ENCODE measurements at regions not wholly inside any gene's neighbourhood (a gene's known extent, or its start where the extent isn't known, plus 50 kb on each side); places are given as distances from the start of the nearest gene placed in this dataset.
"Not testable (repeated sequence)": the region's sequence is repeated elsewhere in the genome, so short reads cannot be mapped to it uniquely, and the experiment has no call there.

GRCh38 chr5:68673106-68673822, 420.6 kb upstream of the SLC30A5 start:
- DNase-seq: no peak

GRCh38 chr5:68673823-68674180, 420.0 kb upstream of the SLC30A5 start:
- DNase-seq: no peak

- DNase-seq: peak in 1 of 4 experiments; percentile 36
These were observed 414.8 kb upstream of the SLC30A5 start for GRCh38 chr5:68679041-68679440.

GRCh38 chr5:68680366-68680765, 413.4 kb upstream of the SLC30A5 start:
- no peak for DNase-seq

GRCh38 chr5:68681929-68682328, 411.9 kb upstream of the SLC30A5 start:
- no peak for DNase-seq

- no peak for DNase-seq
These were observed 411.2 kb upstream of the SLC30A5 start for GRCh38 chr5:68682400-68683160.

- DNase-seq: peak; percentile 44 to 82 (median 62)
These were observed 410.2 kb upstream of the SLC30A5 start for GRCh38 chr5:68683632-68684036.

GRCh38 chr5:68685863-68686262, 408.0 kb upstream of the SLC30A5 start:
- DNase-seq: no peak

GRCh38 chr5:68688547-68688946, 405.3 kb upstream of the SLC30A5 start:
- no peak for DNase-seq

GRCh38 chr5:68689010-68689409, 404.8 kb upstream of the SLC30A5 start:
- DNase-seq: no peak

- DNase-seq: not testable (repeated sequence)
These were observed 401.9 kb upstream of the SLC30A5 start for GRCh38 chr5:68691874-68692273.

GRCh38 chr5:68698025-68698940, 395.5 kb upstream of the SLC30A5 start:
- DNase-seq: no peak

- no peak for DNase-seq
These were observed 393.8 kb upstream of the SLC30A5 start for GRCh38 chr5:68699966-68700365.

- no peak for DNase-seq
These were observed 386.2 kb upstream of the SLC30A5 start for GRCh38 chr5:68707575-68707974.

GRCh38 chr5:68708156-68708841, 385.5 kb upstream of the SLC30A5 start:
- no peak for DNase-seq

- DNase-seq: no peak
These were observed 385.0 kb upstream of the SLC30A5 start for GRCh38 chr5:68708842-68709170.

- DNase-seq: no peak
These were observed 384.6 kb upstream of the SLC30A5 start for GRCh38 chr5:68709239-68709638.

GRCh38 chr5:68710514-68710913, 383.3 kb upstream of the SLC30A5 start:
- DNase-seq: no peak

- DNase-seq: no peak
These were observed 382.3 kb upstream of the SLC30A5 start for GRCh38 chr5:68711293-68712200.

- DNase-seq: no peak
These were observed 379.0 kb upstream of the SLC30A5 start for GRCh38 chr5:68714810-68715209.

GRCh38 chr5:68720884-68721610, 372.8 kb upstream of the SLC30A5 start:
- DNase-seq: no peak
